Calu3 (cell line): ENCODE measurements at regions not wholly inside any gene's neighbourhood (a gene's known extent, or its start where the extent isn't known, plus 50 kb on each side); places are given as distances from the start of the nearest gene placed in this dataset.

ENCODE experiments used
- BruUV-seq: library from RNA; stranded (reverse); fragments of 400-500 nt; replicated peaks from 2 replicates; lab custom pipeline; 2021; lab: Mats Ljungman, UMichigan
- CTCF ChIA-PET: fragments of 300-600 bp; sonication (Branson Sonifier 250); formaldehyde crosslinking; loops from one replicate; lab custom pipeline; 2022; ENCODE audit warnings: antibody characterized with exemption; lab: Charles Lee
- DNase-seq: peaks from one replicate; pipeline ENCODE4 v3.0.0; 2022
- H3K27ac Mint-ChIP-seq: one replicate; pipeline ENCODE4 v1.8.0; 2022; ENCODE audit warnings: mixed read lengths; ENCODE audit not compliant: unreplicated experiment
- H3K27me3 Mint-ChIP-seq: one replicate; pipeline ENCODE4 v1.8.0; 2022; ENCODE audit warnings: mixed read lengths; ENCODE audit not compliant: unreplicated experiment
- H3K36me3 Mint-ChIP-seq: one replicate; pipeline ENCODE4 v1.8.0; 2022; ENCODE audit warnings: mild to moderate bottlenecking, moderate library complexity, mixed read lengths; ENCODE audit not compliant: insufficient read depth, unreplicated experiment
- H3K4me1 Mint-ChIP-seq: one replicate; pipeline ENCODE4 v1.8.0; 2022; ENCODE audit warnings: mild to moderate bottlenecking, low read depth, mixed read lengths; ENCODE audit not compliant: unreplicated experiment
- H3K4me3 Mint-ChIP-seq: one replicate; pipeline ENCODE4 v1.8.0; 2022; ENCODE audit warnings: mild to moderate bottlenecking, low read depth, moderate library complexity, mixed read lengths; ENCODE audit not compliant: unreplicated experiment
- H3K9me3 Mint-ChIP-seq: one replicate; pipeline ENCODE4 v1.8.0; 2022; ENCODE audit warnings: low read depth, mixed read lengths; ENCODE audit not compliant: unreplicated experiment
- CTCF ChIP-seq: fragments of 200-600 bp; IDR thresholded peaks from one replicate; pipeline ENCODE4 v1.8.0; 2022; ENCODE audit warnings: antibody characterized with exemption; ENCODE audit not compliant: unreplicated experiment
- intact Hi-C: fragments of 100-400 bp; cut with micrococcal nuclease; formaldehyde crosslinking; loops from one replicate; pipeline ENCODE4 v1.10.0; 2022; ENCODE audit not compliant: unreplicated experiment

DNA sequence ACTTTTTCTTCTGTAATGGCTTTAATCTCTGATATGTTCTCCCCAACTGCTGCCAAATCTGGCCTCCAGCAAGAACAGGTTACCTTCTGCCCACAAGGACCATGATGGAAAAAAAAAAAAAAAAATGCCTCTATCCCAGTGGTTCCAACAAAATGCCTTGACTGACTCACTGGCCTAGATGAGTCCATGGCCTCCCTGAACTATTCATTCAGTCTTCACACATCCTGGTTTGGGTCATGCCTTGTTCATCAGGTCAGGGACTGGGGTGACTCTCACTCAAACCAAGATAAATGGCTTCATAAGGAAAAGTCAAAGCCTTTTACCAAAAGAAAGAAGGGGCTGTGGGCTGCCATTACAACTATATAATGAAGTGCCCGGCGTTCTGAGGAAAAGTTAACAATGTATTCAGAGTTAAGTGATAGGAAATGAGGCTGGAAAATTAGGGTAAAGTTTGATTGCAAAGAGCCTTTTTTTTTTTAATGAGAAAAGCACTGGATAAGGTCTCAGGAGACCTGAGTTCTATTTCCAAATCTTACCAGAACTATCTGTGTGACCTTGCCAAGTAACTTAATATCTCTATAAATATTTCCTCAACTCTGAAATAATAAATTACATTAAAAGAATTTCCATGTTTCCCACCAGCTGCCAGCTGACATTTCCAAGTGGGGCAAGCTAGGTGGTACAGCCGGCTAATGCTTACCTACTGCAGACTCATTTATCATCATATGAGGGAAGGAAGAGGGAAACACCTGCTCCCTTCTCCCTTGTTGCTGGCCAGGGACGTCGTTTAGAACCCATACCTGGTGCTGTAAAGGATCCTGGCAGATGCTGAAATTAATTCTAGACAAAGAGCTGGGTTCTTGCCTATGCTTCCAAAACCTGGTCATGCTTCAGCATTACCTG, 380.0 kb upstream of the MARCKS start:
- H3K4me3 Mint-ChIP-seq = no peak overlapping the region
- intact Hi-C loops = no loop called here
- H3K4me1 Mint-ChIP-seq = no peaks in the 10 kb centered on the region
- no peaks in the 10 kb centered on the region for H3K27me3 Mint-ChIP-seq
- no peak for DNase-seq
- CTCF ChIA-PET = no interaction called here
- no peaks in the 10 kb centered on the region for H3K36me3 Mint-ChIP-seq
- BruUV-seq = no TSS peak
- H3K27ac Mint-ChIP-seq = no peak overlapping the region
- no peaks in the 10 kb centered on the region for H3K9me3 Mint-ChIP-seq
- no peak for TF ChIP-seq CTCF

DNA sequence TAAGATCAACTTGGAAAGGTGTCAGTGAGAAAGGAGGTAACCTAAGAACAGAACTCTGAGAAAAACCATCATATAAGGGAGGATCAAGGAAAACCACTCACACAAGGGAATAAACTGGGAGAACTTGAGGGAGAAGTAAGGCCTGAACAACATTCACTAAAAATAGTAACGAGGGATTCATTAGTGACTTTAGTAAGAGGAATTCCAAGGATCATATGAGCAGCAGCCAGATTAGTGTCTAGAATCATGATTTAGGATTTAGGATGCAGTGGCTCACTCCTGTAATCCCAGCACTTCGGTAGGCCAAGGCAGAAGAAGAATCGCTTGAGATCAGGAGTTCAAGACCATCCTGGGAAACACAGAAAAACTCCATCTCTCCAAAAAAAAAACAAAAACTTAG, 376.5 kb upstream of the MARCKS start:
- H3K4me1 Mint-ChIP-seq = no peaks in the 10 kb centered on the region
- no peak for TF ChIP-seq CTCF
- no TSS peak for BruUV-seq
- CTCF ChIA-PET = no interaction called here
- H3K4me3 Mint-ChIP-seq = no peak overlapping the region
- no peak overlapping the region for H3K27ac Mint-ChIP-seq
- H3K27me3 Mint-ChIP-seq = no peaks in the 10 kb centered on the region
- intact Hi-C loops = no loop called here
- no peaks in the 10 kb centered on the region for H3K36me3 Mint-ChIP-seq
- H3K9me3 Mint-ChIP-seq = no peaks in the 10 kb centered on the region
- DNase-seq = no peak

DNA sequence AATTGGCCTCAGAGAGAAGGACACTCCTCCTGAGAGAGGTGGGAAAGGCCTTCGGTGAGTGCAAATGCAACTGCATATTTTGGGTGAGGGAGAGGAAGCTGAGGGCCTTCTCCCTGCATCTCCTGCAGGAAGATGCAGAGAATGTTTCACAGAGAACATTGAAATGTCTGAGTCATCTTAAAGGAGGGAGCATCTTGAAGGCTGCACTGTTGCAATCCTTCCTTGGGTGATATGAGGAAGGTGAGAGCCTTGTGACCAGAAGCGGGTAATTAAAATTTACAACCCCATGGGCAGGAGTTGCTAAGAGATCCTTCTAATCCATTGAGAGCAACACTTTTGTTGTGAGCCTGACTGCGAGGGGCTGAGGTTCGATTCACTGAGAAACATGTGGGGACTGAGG, 375.7 kb upstream of the MARCKS start:
- CTCF ChIA-PET = no interaction called here
- Mint-ChIP-seq H3K36me3 (no peaks in the 10 kb centered on the region), H3K27me3 (no peaks in the 10 kb centered on the region), H3K27ac (no peak overlapping the region), H3K4me1 (no peaks in the 10 kb centered on the region), H3K4me3 (no peak overlapping the region), H3K9me3 (no peaks in the 10 kb centered on the region)
- no TSS peak for BruUV-seq
- no peak for DNase-seq
- intact Hi-C loops = no loop called here
- no peak for TF ChIP-seq CTCF

DNA sequence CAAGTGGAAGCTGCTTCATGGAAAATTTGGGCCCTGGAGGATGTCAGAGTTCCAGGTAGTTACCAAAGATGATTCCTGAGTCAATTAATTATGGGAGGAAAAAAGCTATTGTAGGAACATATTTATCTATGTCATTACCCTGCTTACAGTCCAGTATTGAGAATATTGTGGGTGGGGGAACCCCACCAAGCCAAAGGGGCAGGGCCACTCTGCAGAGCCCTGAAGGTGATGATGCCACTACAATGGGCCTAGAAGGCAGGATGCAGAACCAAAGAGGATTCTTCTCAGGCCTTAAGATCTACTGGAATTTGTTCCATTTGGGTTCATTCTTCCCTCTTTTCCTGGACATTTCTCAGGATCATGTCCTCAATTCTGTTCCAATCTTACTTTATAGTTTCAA, 375.2 kb upstream of the MARCKS start:
- no peak for DNase-seq
- H3K27me3 Mint-ChIP-seq = no peaks in the 10 kb centered on the region
- BruUV-seq = no TSS peak
- intact Hi-C loops = no loop called here
- no peak overlapping the region for H3K4me3 Mint-ChIP-seq
- CTCF ChIA-PET = no interaction called here
- H3K9me3 Mint-ChIP-seq = no peaks in the 10 kb centered on the region
- no peaks in the 10 kb centered on the region for H3K4me1 Mint-ChIP-seq
- no peaks in the 10 kb centered on the region for H3K36me3 Mint-ChIP-seq
- no peak for TF ChIP-seq CTCF
- H3K27ac Mint-ChIP-seq = no peak overlapping the region
